ENCODE measurements at regions not wholly inside any gene's neighbourhood (a gene's known extent, or its start where the extent isn't known, plus 50 kb on each side); places are given as distances from the start of the nearest gene placed in this dataset. TPM values are rescaled to one million over a fixed set of nuclear protein-coding genes. Genes with fewer than 3 reads are reported as not detected.

- CTCF ChIA-PET = interaction anchor here (0.8 kb wide), 1 partner anchor 43 kb away, joined by 3 read pairs; no protein-coding TSS in a partner anchor
- Mint-ChIP-seq H3K4me3 (no peak overlapping the region), H3K27me3 (ENCODE audit: low read depth) (no peaks in the 10 kb centered on the region), H3K27ac (no peak overlapping the region), H3K9me3 (no peaks in the 10 kb centered on the region), H3K36me3 (ENCODE audit: low read depth) (no peaks in the 10 kb centered on the region), H3K4me1 (ENCODE audit: low read depth) (no peaks in the 10 kb centered on the region)
- no peak for DNase-seq
- intact Hi-C loops (cut with micrococcal nuclease) = no loop called here
Observed at GRCh38 chr20:61185841-61186601, 66.0 kb upstream of the CDH4 start.

GRCh38 chr20:61186771-61187472, 65.1 kb upstream of the CDH4 start:
- Mint-ChIP-seq H3K4me3 (no peak overlapping the region), H3K27me3 (ENCODE audit: low read depth) (no peaks in the 10 kb centered on the region), H3K4me1 (ENCODE audit: low read depth) (no peaks in the 10 kb centered on the region), H3K27ac (no peak overlapping the region), H3K36me3 (ENCODE audit: low read depth) (no peaks in the 10 kb centered on the region), H3K9me3 (no peaks in the 10 kb centered on the region)
- CTCF ChIA-PET = no interaction called here
- DNase-seq = no peak
- intact Hi-C loops (cut with micrococcal nuclease) = no loop called here

GRCh38 chr20:61189534-61189933, 62.5 kb upstream of the CDH4 start:
- DNase-seq = no peak
- Mint-ChIP-seq H3K4me3 (no peak overlapping the region), H3K27ac (no peak overlapping the region), H3K27me3 (ENCODE audit: low read depth) (peaks cover 2% of the 10 kb centered on the region), H3K36me3 (ENCODE audit: low read depth) (no peaks in the 10 kb centered on the region), H3K4me1 (ENCODE audit: low read depth) (no peaks in the 10 kb centered on the region), H3K9me3 (no peaks in the 10 kb centered on the region)
- CTCF ChIA-PET = interaction anchor here (0.7 kb wide), 1 partner anchor 979 kb away, joined by 3 read pairs; no protein-coding TSS in a partner anchor
- intact Hi-C loops (cut with micrococcal nuclease) = no loop called here

- H3K27me3 Mint-ChIP-seq (ENCODE audit: low read depth) = peaks cover 5% of the 10 kb centered on the region
- intact Hi-C loops (cut with micrococcal nuclease) = no loop called here
- DNase-seq = no peak
- no peak overlapping the region for H3K4me3 Mint-ChIP-seq
- H3K36me3 Mint-ChIP-seq (ENCODE audit: low read depth) = no peaks in the 10 kb centered on the region
- CTCF ChIA-PET = no interaction called here
- H3K27ac Mint-ChIP-seq = no peak overlapping the region
- H3K4me1 Mint-ChIP-seq (ENCODE audit: low read depth) = no peaks in the 10 kb centered on the region
- H3K9me3 Mint-ChIP-seq = no peaks in the 10 kb centered on the region
Observed at GRCh38 chr20:61191096-61191495, 61.0 kb upstream of the CDH4 start.

- no peaks in the 10 kb centered on the region for H3K9me3 Mint-ChIP-seq
- DNase-seq = no peak
- intact Hi-C loops (cut with micrococcal nuclease) = no loop called here
- H3K36me3 Mint-ChIP-seq (ENCODE audit: low read depth) = no peaks in the 10 kb centered on the region
- H3K4me3 Mint-ChIP-seq = no peak overlapping the region
- no peaks in the 10 kb centered on the region for H3K4me1 Mint-ChIP-seq (ENCODE audit: low read depth)
- CTCF ChIA-PET = no interaction called here
- H3K27ac Mint-ChIP-seq = no peak overlapping the region
- peaks cover 5% of the 10 kb centered on the region for H3K27me3 Mint-ChIP-seq (ENCODE audit: low read depth)
Observed at GRCh38 chr20:61192337-61192950, 59.6 kb upstream of the CDH4 start.

GRCh38 chr20:61193164-61193563, 58.9 kb upstream of the CDH4 start:
- no peak for DNase-seq
- Mint-ChIP-seq H3K9me3 (no peaks in the 10 kb centered on the region), H3K27ac (no peak overlapping the region), H3K4me1 (ENCODE audit: low read depth) (no peaks in the 10 kb centered on the region), H3K27me3 (ENCODE audit: low read depth) (peaks cover 6% of the 10 kb centered on the region), H3K4me3 (no peak overlapping the region), H3K36me3 (ENCODE audit: low read depth) (no peaks in the 10 kb centered on the region)
- intact Hi-C loops (cut with micrococcal nuclease) = no loop called here
- CTCF ChIA-PET = no interaction called here

Small RNAs in the stretch of these regions (microRNA-seq; reads per million reads assigned to microRNA genes)
- gene MIR4533 (ENCODE audit: borderline microRNAs expressed, borderline replicate concordance) = not detected
- not detected for gene MIR548AG2 (ENCODE audit: borderline microRNAs expressed, borderline replicate concordance)
- not detected for gene MIR646 (ENCODE audit: borderline microRNAs expressed, borderline replicate concordance)

Measured in activated naive CD4-positive, alpha-beta T cell treated with anti-CD3 and anti-CD28 coated beads for 36 hours (primary cell).